Stimulated activated naive CD4-positive, alpha-beta T cell (primary cell): ENCODE measurements at regions not wholly inside any gene's neighbourhood (a gene's known extent, or its start where the extent isn't known, plus 50 kb on each side); places are given as distances from the start of the nearest gene placed in this dataset.

ENCODE experiments used
- DNase-seq, 6 experiments: peaks; one replicate each; lab custom pipeline; 2025; lab: John Stamatoyannopoulos, UW

GRCh38 chr4:116427666-116428065 is 657.7 kb downstream of the TRAM1L1 start:
- no peak for DNase-seq

- no peak for DNase-seq
Measured at GRCh38 chr4:116413222-116413621, 672.2 kb downstream of the TRAM1L1 start.

GRCh38 chr4:116401293-116401692 is 684.1 kb downstream of the TRAM1L1 start:
- DNase-seq: no peak

- no peak for DNase-seq
Measured at GRCh38 chr4:116400480-116400879, 684.9 kb downstream of the TRAM1L1 start.

GRCh38 chr4:116397714-116398113 is 687.7 kb downstream of the TRAM1L1 start:
- no peak for DNase-seq

GRCh38 chr4:116397291-116397690 is 688.1 kb downstream of the TRAM1L1 start:
- DNase-seq: no peak

- DNase-seq: no peak
Measured at GRCh38 chr4:116395408-116395807, 690.0 kb downstream of the TRAM1L1 start.

GRCh38 chr4:116391020-116391419 is 694.4 kb downstream of the TRAM1L1 start:
- DNase-seq: no peak

- DNase-seq: no peak
Measured at GRCh38 chr4:116389139-116389538, 696.2 kb downstream of the TRAM1L1 start.

GRCh38 chr4:116387937-116388474 is 697.4 kb downstream of the TRAM1L1 start:
- DNase-seq: no peak

- no peak for DNase-seq
Measured at GRCh38 chr4:116386856-116387255, 698.5 kb downstream of the TRAM1L1 start.

- no peak for DNase-seq
Measured at GRCh38 chr4:116385583-116385982, 699.8 kb downstream of the TRAM1L1 start.

- no peak for DNase-seq
Measured at GRCh38 chr4:116374815-116375214, 710.6 kb downstream of the TRAM1L1 start.

- no peak for DNase-seq
Measured at GRCh38 chr4:116362583-116362982, 722.8 kb downstream of the TRAM1L1 start.

- no peak for DNase-seq
Measured at GRCh38 chr4:116361790-116362189, 723.6 kb downstream of the TRAM1L1 start.

- no peak for DNase-seq
Measured at GRCh38 chr4:116358633-116359222, 726.6 kb downstream of the TRAM1L1 start.

- peak in 1 of 6 experiments; percentile 0 for DNase-seq
Measured at GRCh38 chr4:116357758-116358157, 727.6 kb downstream of the TRAM1L1 start.

- no peak for DNase-seq
Measured at GRCh38 chr4:116346750-116347149, 738.6 kb downstream of the TRAM1L1 start.

GRCh38 chr4:116343809-116344208 is 741.6 kb downstream of the TRAM1L1 start:
- no peak for DNase-seq

GRCh38 chr4:116342143-116342542 is 743.2 kb downstream of the TRAM1L1 start:
- DNase-seq: no peak

GRCh38 chr4:116332508-116332907 is 752.9 kb downstream of the TRAM1L1 start:
- no peak for DNase-seq

GRCh38 chr4:116328261-116328860 is 757.0 kb downstream of the TRAM1L1 start:
- no peak for DNase-seq

GRCh38 chr4:116323606-116324005 is 761.8 kb downstream of the TRAM1L1 start:
- no peak for DNase-seq

GRCh38 chr4:116321471-116321870 is 763.9 kb downstream of the TRAM1L1 start:
- no peak for DNase-seq
